Germinal center (tissue), 1 donor: ENCODE measurements at regions not wholly inside any gene's neighbourhood (a gene's known extent, or its start where the extent isn't known, plus 50 kb on each side); places are given as distances from the start of the nearest gene placed in this dataset.

Source experiments
- DNase-seq: peaks from one replicate; pipeline ENCODE4 v3.0.0; 2012; ENCODE audit warnings: mixed read lengths, low spot score

DNA sequence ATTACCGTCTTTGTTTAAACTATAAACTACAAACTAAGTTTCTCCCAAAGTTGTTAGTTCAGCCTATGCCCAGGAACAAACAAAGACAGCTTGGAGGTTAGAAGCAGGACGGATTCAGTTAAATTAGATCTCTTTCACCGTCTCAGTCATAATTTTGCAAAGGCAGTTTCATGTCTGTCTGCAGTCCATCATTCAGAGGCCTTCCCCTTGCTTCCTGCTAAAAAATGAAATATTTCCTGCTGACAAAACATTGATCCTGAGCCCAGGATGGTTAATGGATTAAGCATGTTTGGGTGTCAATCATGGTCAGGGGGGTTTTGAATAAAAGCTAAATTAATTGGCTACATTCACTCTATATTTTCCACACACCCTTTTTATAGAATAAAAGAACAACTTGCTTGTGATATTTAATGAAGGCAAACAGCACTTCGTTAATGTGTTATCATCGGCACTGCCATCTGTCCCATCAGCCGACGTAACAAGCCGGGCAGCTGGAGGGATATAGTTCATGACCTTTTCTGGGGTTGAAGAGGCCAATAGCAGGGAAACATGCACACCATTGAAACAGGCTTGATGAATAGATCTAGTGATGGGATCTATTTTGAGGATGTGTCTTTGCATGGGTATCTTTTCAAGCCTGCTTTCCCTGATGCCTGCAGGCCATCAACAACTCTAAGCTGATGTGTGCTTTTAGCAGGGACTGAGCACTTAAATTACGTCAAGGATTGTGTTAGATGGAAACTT lies 521.3 kb upstream of the TMEM132C start:
- no peak for DNase-seq

DNA sequence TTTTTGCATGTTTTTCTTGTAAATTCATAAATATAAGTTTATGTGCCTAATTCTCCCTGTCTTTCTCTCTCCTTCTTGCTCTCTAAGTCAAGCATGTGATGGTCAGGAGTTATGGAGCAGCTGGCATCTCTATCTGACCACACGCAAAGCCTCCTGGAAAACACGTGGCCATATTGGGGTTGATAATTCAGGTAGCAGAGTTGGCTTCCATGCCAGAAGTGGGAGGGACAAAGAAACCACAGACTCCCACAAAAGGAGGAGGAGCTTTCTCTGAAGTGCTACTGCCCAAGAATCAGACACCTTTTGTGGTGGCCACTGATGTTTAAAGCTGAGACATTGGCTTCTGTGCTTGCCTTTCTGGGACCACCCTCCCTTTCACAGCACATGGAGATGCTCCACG lies 517.6 kb upstream of the TMEM132C start:
- DNase-seq, result no peak

DNA sequence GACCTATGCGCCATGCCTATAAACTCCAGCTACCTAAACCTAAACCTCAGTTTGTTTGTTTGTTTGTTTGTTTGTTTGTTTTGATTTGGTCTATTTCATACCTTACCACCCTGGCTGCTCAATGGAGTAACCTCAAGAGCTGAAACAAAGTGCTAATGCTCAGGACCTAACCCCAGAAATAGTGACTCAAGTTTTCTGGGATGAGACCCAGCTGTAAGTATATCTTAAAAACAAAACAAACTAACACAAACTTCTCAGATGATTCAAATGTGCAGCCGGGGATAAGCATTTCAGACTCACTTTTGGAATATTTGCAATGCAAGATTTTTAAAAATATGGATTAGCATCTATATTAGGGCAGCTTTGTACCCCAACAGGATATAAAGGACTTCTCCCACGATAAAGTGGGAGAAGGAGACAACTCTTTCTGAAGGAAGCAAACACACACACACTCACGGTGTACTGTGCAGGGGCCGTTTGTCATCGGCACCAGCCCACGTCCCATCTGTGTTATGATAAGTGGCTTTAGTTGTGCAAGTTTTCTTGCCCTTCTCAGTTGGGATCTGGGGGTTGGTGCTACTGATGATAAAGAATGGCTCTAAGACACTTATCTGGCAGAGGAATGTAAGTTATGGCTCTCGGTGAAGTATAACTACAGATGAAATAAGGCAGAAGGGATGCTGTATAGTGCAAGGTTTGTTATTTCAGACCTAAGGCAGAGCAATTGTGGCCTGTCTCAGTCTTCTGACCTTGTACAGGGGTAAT lies 516.7 kb upstream of the TMEM132C start:
- no peak for DNase-seq

- DNase-seq, result no peak
These were observed 514.2 kb upstream of the TMEM132C start for GRCh38 chr12:127752802-127753201.

DNA sequence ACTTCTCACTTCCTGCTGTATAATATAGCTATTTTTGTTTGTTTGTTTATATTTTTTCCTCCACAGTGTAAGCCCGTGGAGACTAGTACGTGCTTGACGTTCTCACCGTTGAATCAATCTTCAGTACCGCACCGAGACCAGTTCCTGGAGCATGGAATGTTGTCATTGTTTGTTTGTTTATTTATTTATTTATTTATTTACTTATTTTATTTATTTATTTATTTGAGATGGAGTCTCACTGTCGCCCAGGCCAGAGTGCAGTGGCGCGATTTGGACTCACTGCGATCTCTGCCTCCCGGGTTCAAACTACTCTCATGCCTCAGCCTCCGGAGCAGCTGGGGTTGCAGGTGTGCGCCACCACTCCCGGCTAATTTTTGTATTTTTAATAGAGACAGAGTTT lies 506.6 kb upstream of the TMEM132C start:
- DNase-seq, result no peak

GRCh38 chr12:127760996-127761395 lies 506.0 kb upstream of the TMEM132C start:
- DNase-seq, result no peak

DNA sequence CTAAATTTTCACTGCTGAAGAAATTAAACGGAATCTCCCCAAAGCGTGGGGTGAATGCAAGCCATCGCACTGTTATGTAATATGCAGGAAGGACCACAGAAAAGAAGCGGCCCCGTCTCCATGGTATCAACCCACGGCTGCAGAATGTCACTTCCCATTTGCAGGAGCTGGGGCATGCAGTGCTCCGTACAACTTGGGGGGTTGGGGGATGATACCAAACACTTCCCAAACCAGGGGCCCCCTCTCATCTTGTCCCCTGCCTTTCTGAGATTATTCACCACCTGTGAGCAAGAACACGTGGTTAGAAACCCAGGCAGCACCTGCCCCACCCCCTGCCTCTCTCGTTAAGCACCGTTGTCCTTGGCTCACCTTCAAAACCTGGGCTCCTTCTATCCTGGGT lies 505.1 kb upstream of the TMEM132C start:
- no peak for DNase-seq

DNA sequence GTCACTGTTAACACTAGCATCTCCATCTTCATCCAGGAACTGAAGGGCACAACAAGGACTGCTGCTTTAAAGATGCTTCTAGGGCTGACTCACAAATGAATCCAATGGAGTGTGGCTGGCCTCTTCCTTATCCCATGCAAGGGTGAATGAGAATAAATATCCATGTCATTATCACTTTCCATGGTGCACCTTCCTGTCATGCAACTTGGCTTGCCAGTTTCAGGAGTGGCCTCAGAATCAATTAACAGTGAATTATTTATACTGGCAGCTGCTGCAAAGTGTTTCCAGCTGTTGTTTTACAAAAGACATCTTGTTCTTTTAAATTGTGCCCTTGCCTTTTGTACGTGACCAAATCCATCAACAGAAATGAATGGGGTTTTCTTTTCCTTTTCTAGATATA lies 499.3 kb upstream of the TMEM132C start:
- DNase-seq, result no peak

- no peak for DNase-seq
These were observed 496.9 kb upstream of the TMEM132C start for GRCh38 chr12:127770118-127770517.

DNA sequence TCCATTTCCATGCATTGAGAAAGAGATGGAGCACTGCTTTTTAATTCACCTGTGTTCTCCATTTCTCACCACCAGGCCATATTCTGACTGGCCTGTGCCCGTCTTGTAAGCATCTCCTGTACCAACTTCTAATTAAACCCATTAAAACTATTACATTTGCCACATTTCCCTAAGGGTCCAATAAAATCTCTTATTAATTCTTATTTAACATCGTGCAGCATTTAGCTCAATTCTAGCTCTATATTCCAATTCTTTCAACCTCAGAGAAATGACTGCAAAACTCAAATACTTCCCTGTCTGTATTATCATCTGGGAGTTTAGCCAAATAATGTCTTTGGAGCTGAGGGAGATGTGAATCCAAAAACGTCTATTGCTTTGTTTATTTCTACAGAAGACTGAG lies 495.4 kb upstream of the TMEM132C start:
- no peak for DNase-seq

DNA sequence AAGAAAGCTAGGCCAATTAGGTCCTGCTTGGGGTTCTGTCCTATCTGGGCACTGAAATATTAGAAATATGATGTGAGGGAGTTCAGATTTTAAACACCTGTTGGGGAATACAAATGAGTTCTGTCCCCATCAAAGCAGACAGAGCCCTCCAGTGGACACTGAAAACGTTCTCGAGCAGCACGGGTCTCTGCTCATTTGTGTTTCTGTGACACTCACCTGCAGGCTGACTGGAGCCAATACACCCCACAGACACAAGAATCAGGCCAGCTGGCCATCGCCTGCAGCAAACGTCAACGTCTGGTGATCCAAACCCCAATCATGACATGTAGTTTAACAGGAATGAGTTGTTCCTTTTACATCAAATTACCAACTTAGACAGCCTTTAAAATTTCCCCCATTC lies 493.4 kb upstream of the TMEM132C start:
- DNase-seq, result no peak

- DNase-seq, result no peak
These were observed 492.1 kb upstream of the TMEM132C start for GRCh38 chr12:127774828-127775227.

DNA sequence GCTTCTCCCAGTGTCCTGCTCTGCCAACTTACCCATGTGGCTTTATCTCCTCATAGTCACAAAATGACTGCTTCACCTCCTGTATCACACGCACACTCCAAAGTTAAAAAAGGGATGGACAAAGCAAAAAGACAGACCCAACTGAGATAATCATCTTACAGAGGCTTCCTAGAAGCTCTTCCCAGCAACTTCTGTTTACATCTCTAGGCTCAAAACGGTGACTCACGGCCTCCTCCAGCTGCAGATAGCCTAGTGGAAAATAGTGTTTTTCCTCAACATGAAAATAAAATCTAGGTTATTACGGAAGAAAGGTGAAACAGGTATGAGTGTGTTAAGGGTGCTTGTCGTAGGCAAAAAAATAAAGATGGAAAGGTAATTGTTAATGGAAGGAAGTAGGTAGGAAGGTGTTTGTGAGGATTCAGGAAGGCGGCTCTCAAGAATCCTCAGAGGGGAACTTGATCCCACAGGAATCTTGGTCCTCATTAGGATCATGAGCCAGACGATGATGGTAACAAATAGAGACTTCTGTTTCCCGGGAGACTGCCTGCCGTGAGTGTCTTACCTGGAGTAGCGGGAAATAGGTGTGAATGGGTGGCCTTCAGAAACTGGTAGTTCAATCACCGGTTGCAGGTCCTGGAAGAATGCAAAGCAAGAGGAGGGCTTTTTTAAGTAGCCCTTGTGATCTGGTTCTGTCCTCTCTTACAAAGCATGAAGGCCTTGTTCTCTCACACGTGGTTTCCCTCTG lies 487.5 kb upstream of the TMEM132C start:
- no peak for DNase-seq

DNA sequence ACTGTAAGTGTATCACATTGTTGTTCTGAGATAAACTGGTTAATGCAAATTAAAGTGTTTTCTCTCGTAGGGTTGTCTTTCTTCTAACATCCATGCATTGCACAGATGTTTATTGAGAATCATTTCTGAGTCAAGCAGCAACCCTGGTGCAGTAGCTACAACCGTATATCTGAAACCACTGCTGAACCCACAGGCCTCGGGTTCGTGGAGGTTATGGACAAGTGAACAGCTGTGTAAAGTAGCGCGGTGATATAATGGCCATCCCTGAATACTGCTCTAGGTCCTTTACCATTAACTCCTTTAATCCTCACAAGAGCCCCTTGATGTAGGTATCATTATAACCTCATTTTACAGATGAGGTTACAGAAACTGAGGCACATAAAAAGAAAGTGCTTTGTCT lies 486.1 kb upstream of the TMEM132C start:
- no peak for DNase-seq

DNA sequence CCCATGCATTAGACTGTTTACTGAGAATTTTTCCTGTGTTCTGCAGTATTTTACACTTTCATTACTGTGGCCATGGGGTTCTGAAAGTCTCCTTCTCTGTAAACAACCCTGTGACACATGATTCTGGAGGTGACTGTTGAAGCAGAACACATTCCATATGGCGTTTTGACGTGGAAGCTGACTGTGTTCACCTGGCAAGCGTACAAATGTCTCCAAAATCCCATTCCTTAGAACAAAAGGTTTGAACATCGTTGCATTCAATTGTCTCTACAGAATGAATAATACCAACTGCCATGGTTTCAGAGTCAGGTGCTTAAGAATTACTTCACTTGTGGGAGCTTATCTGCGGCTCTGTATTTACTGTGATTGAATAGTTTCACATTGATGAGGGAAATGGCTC lies 485.6 kb upstream of the TMEM132C start:
- no peak for DNase-seq

GRCh38 chr12:127785540-127785939 lies 481.4 kb upstream of the TMEM132C start:
- DNase-seq, result no peak

DNA sequence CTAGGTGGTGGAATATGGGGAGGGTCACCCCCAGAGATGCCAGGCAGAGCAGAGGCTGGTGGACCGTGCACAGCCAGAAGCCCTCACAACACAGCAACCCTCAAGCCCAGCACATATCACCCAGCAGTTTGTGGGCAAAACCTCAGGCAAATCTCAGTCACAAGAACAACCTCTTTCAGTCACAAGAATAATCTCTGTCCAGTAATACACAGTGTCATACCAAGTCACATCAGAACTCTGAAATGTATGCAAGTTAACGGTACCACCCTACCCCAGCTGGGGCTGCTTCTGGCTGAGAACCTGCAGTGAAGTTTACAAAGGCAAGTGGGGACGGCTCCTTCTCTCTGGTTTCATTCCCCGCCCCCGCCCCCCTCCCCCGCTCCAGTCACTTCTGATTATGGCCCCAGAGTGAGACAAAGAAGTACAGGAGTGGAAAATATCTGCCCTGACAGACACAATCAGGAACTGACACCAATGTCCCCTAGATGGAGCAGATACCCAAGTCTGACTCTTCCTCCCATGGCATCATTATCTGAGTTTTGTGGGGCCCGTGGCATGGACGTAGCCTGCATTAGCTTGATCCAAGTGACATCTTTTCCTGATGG lies 480.9 kb upstream of the TMEM132C start:
- DNase-seq, result no peak

GRCh38 chr12:127787544-127787943 lies 479.4 kb upstream of the TMEM132C start:
- no peak for DNase-seq

DNA sequence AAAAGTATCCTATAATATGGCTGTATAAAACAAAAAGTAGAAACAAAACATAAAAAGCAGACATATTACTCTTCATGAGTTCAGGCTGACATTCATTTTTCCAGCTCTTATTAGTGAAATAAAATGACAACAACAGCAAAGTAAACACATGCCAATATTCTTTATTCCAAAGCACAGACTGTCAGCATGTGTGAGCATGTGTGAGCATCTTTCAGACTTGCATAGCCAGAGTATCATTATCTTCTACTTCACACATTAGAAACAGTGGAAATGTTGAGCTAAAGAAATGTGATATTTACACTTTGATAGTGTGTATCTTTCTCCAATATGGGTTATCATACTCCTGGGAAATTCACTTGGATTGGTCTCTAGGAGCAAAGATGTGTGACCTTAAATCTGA lies 476.6 kb upstream of the TMEM132C start:
- no peak for DNase-seq

DNA sequence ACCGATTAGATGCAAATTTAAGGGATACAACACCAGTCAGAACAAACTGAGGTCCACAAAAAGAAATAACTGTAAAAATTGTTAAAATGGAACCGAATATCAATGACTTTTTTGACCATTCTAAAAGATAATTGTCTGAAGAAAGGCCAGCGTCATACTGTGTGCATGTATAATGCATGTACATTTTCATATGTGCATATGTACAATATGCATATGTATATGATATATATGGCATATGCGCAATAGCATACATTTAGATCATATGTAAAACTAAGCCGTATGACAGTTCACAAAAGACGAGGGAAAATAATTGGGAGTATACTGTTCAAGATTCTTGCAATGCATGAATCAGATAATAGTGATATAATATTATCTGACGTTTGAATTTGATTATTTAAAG lies 475.8 kb upstream of the TMEM132C start:
- no peak for DNase-seq

- no peak for DNase-seq
These were observed 469.1 kb upstream of the TMEM132C start for GRCh38 chr12:127797918-127798317.

- DNase-seq, result no peak
These were observed 464.7 kb upstream of the TMEM132C start for GRCh38 chr12:127802271-127802670.

DNA sequence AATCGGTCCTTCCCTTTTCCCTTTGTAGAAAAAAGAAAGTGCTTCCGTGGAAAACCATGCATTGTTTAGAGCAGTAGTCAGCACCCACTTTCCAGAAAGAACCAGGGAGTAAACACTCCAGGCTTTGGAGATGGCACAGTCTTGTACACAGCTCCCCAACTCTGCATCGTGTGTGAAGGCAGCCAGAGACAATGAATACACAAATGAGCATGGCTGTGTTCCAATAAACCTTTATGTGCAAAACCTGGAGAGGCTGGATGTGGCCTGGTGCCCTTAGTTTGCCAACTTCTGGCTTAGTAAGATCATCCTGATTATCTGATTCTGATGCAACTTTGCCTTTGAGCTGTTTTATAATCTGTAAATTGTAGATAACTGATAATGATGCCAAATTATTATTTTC lies 463.4 kb upstream of the TMEM132C start:
- no peak for DNase-seq
